Suprapubic skin (tissue), 4 donors: ENCODE measurements at regions not wholly inside any gene's neighbourhood (a gene's known extent, or its start where the extent isn't known, plus 50 kb on each side); places are given as distances from the start of the nearest gene placed in this dataset.

Source experiments
- POLR2A ChIP-seq, 2 donors: fragments of 450-650 bp; IDR thresholded peaks; one replicate each; pipeline ENCODE4 v1.6.1; 2017; ENCODE audit warnings: antibody characterized with exemption in 2 of 2, mild to moderate bottlenecking in 2 of 2, moderate library complexity in 2 of 2
- POLR2AphosphoS5 ChIP-seq, 3 donors: sonication (generic); formaldehyde crosslinking; IDR thresholded peaks; one replicate each; pipeline ENCODE4 v1.6.1; 2017; ENCODE audit warnings: antibody characterized with exemption in 3 of 3
- TF ChIP-seq, protein P1 (sequence below), 2 donors: fragments of 200-600 bp in 1 of 2; fragments of 450-650 bp in 1 of 2; sonication (generic) in 1 of 2; IDR thresholded peaks; one replicate each; pipeline ENCODE4 v1.5.1; 2016 to 2019; ENCODE audit warnings: antibody characterized with exemption in 2 of 2, mild to moderate bottlenecking in 1 of 2, moderate library complexity in 1 of 2

DNA sequence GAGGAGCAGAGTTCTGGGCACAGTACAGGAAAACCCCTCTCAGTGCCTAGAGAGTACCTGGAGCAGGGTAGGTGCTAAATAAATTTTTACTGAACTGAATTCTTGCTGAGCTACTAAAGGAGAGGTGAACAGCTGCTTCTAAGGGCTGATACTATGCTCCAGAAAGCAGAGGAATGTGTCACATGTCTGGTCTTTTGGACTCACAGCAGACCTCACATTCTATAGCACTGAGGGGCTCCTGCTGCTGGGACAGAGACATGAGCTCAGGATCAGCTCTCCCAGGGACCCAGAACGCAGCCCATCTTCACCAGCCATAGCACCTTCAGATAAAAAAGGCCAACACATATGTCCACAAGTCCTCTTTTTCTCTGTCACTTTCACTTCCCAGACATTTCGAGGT is 133.0 kb upstream of the KLF14 start:
- TF ChIP-seq, protein P1, sequence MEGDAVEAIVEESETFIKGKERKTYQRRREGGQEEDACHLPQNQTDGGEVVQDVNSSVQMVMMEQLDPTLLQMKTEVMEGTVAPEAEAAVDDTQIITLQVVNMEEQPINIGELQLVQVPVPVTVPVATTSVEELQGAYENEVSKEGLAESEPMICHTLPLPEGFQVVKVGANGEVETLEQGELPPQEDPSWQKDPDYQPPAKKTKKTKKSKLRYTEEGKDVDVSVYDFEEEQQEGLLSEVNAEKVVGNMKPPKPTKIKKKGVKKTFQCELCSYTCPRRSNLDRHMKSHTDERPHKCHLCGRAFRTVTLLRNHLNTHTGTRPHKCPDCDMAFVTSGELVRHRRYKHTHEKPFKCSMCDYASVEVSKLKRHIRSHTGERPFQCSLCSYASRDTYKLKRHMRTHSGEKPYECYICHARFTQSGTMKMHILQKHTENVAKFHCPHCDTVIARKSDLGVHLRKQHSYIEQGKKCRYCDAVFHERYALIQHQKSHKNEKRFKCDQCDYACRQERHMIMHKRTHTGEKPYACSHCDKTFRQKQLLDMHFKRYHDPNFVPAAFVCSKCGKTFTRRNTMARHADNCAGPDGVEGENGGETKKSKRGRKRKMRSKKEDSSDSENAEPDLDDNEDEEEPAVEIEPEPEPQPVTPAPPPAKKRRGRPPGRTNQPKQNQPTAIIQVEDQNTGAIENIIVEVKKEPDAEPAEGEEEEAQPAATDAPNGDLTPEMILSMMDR (IDR thresholded peaks at IDR 0.05): no peak
- TF ChIP-seq POLR2AphosphoS5 (IDR thresholded peaks at IDR 0.05) (no peak), POLR2A (IDR thresholded peaks at IDR 0.05) (no peak)
